DMS114 treated with DMSO at 0.1 percent for 48 hours (cell line): ENCODE measurements at regions not wholly inside any gene's neighbourhood (a gene's known extent, or its start where the extent isn't known, plus 50 kb on each side); places are given as distances from the start of the nearest gene placed in this dataset.
"Not testable (repeated sequence)": the region's sequence is repeated elsewhere in the genome, so short reads cannot be mapped to it uniquely, and the experiment has no call there.

Experiments used
- DNase-seq: peaks from one replicate; lab custom pipeline; 2025; ENCODE audit not compliant: unreplicated experiment; lab: John Stamatoyannopoulos, UW

- DNase-seq = no peak
These were observed 508.6 kb downstream of the RWDD3 start for GRCh38 chr1:95742591-95743089.

GRCh38 chr1:95744731-95745130, 510.7 kb downstream of the RWDD3 start:
- DNase-seq = no peak

GRCh38 chr1:95752515-95753381, 518.7 kb downstream of the RWDD3 start:
- no peak for DNase-seq

GRCh38 chr1:95753382-95754016, 519.5 kb downstream of the RWDD3 start:
- DNase-seq = no peak

- DNase-seq = no peak
These were observed 520.4 kb downstream of the RWDD3 start for GRCh38 chr1:95754412-95754811.

GRCh38 chr1:95766036-95766435, 532.0 kb downstream of the RWDD3 start:
- DNase-seq = no peak

GRCh38 chr1:95770581-95770980, 536.6 kb downstream of the RWDD3 start:
- DNase-seq = no peak

- DNase-seq = no peak
These were observed 544.2 kb downstream of the RWDD3 start for GRCh38 chr1:95778217-95778616.

- no peak for DNase-seq
These were observed 546.8 kb downstream of the RWDD3 start for GRCh38 chr1:95780836-95781235.

- DNase-seq = no peak
These were observed 556.1 kb downstream of the RWDD3 start for GRCh38 chr1:95790136-95790535.

- no peak for DNase-seq
These were observed 559.9 kb downstream of the RWDD3 start for GRCh38 chr1:95793893-95794292.

GRCh38 chr1:95797761-95798160, 563.8 kb downstream of the RWDD3 start:
- not testable (repeated sequence) for DNase-seq

GRCh38 chr1:95806171-95806570, 572.2 kb downstream of the RWDD3 start:
- DNase-seq = no peak

- no peak for DNase-seq
These were observed 575.4 kb downstream of the RWDD3 start for GRCh38 chr1:95809391-95809790.

- no peak for DNase-seq
These were observed 581.5 kb downstream of the RWDD3 start for GRCh38 chr1:95815511-95815910.

- DNase-seq = no peak
These were observed 595.5 kb downstream of the RWDD3 start for GRCh38 chr1:95829556-95829955.

- DNase-seq = no peak
These were observed 598.4 kb downstream of the RWDD3 start for GRCh38 chr1:95832370-95832769.

GRCh38 chr1:95849439-95849838, 615.4 kb downstream of the RWDD3 start:
- DNase-seq = no peak

GRCh38 chr1:95850165-95850649, 616.2 kb downstream of the RWDD3 start:
- no peak for DNase-seq

GRCh38 chr1:95850763-95851162, 616.8 kb downstream of the RWDD3 start:
- DNase-seq = no peak

- no peak for DNase-seq
These were observed 618.6 kb downstream of the RWDD3 start for GRCh38 chr1:95852483-95853070.

GRCh38 chr1:95854457-95854856, 620.4 kb downstream of the RWDD3 start:
- DNase-seq = no peak
